IMR-90 (cell line): ENCODE measurements at regions not wholly inside any gene's neighbourhood (a gene's known extent, or its start where the extent isn't known, plus 50 kb on each side); places are given as distances from the start of the nearest gene placed in this dataset.

Experiments
- ATAC-seq: fragments of 200-7000 bp; cut with Tn5 transposase; 2 replicates; pipeline ENCODE4 v1.9.1; 2020; ENCODE audit warnings: low read depth, mild to moderate bottlenecking, moderate library complexity
- BruUV-seq: library from RNA; stranded (reverse); fragments of 400-500 nt; replicated peaks from 2 replicates; lab custom pipeline; 2021; lab: Mats Ljungman, UMichigan
- CTCF ChIA-PET: fragments of 300-600 bp; formaldehyde crosslinking; extraction: SDS; loops from one replicate; lab custom pipeline; 2021; ENCODE audit warnings: antibody characterized with exemption; lab: Yijun Ruan, JAX
- POLR2A ChIA-PET: fragments of 300-600 bp; sonication (Branson Sonifier 250); formaldehyde crosslinking; loops from one replicate; lab custom pipeline; 2022; ENCODE audit warnings: antibody characterized with exemption; ENCODE audit not compliant: unreplicated experiment; lab: Charles Lee
- DNase-seq: peaks from one replicate; pipeline ENCODE4 v3.0.0; 2013
- H2AFZ ChIP-seq: replicated peaks from 2 replicates; pipeline ENCODE3; 2013; ENCODE audit warnings: low read length, mild to moderate bottlenecking; ENCODE audit not compliant: poor library complexity
- H2AK5ac ChIP-seq: 2 replicates; pipeline ENCODE4 v1.6.1; 2013; ENCODE audit warnings: low read depth, low read length, inconsistent platforms
- H2AK9ac ChIP-seq: replicated peaks from 2 replicates; pipeline ENCODE3; 2013; ENCODE audit warnings: mild to moderate bottlenecking, low read depth, low read length, moderate library complexity; ENCODE audit not compliant: poor library complexity
- H2BK120ac ChIP-seq: 2 replicates; pipeline ENCODE4 v1.6.1; 2013; ENCODE audit warnings: low read depth, low read length, inconsistent platforms
- H2BK15ac ChIP-seq: 3 replicates; pipeline ENCODE4 v1.6.1; 2013; ENCODE audit warnings: low read depth, low read length, inconsistent platforms
- H2BK20ac ChIP-seq: 2 replicates; pipeline ENCODE4 v1.6.1; 2013; ENCODE audit warnings: low read depth, mild to moderate bottlenecking, inconsistent platforms, low read length, moderate library complexity
- H2BK5ac ChIP-seq: 2 replicates; pipeline ENCODE4 v1.6.1; 2013; ENCODE audit warnings: mild to moderate bottlenecking, low read depth, low read length, inconsistent platforms; ENCODE audit not compliant: poor library complexity, severe bottlenecking
- H3K14ac ChIP-seq: replicated peaks from 2 replicates; pipeline ENCODE4 v1.6.1; 2013; ENCODE audit warnings: low read depth, low read length, inconsistent platforms
- H3K18ac ChIP-seq: 2 replicates; pipeline ENCODE4 v1.6.1; 2013; ENCODE audit warnings: low read depth, low read length, control low read depth
- H3K23ac ChIP-seq: 2 replicates; pipeline ENCODE4 v1.6.1; 2013; ENCODE audit warnings: low read depth, low read length, inconsistent platforms
- H3K27ac ChIP-seq: 2 replicates; pipeline ENCODE4 v1.5.1; 2013; ENCODE audit warnings: mild to moderate bottlenecking, control low read depth, low read length; ENCODE audit not compliant: insufficient read depth
- H3K27me3 ChIP-seq: 2 replicates; pipeline ENCODE4 v1.6.1; 2013; ENCODE audit warnings: low read length; ENCODE audit not compliant: control insufficient read depth, insufficient read depth
- H3K36me3 ChIP-seq: 2 replicates; pipeline ENCODE4 v1.6.1; 2013; ENCODE audit warnings: low read length, mixed read lengths; ENCODE audit not compliant: control insufficient read depth, insufficient read depth
- H3K4ac ChIP-seq: 2 replicates; pipeline ENCODE4 v1.6.1; 2013; ENCODE audit warnings: low read depth, low read length, inconsistent platforms
- H3K4me1 ChIP-seq: 2 replicates; pipeline ENCODE4 v1.6.1; 2013; ENCODE audit warnings: low read length, mixed read lengths; ENCODE audit not compliant: control insufficient read depth, insufficient read depth
- H3K4me2 ChIP-seq: 2 replicates; pipeline ENCODE4 v1.6.1; 2013; ENCODE audit warnings: low read depth, mild to moderate bottlenecking, control low read depth, low read length, moderate library complexity
- H3K4me3 ChIP-seq: 2 replicates; pipeline ENCODE4 v1.5.1; 2013; ENCODE audit warnings: low read depth, mild to moderate bottlenecking, control low read depth, low read length, moderate library complexity; ENCODE audit not compliant: insufficient read depth
- H3K56ac ChIP-seq: 2 replicates; pipeline ENCODE4 v1.6.1; 2013; ENCODE audit warnings: low read length, inconsistent platforms; ENCODE audit not compliant: insufficient read depth; ENCODE audit errors: extremely low read depth
- H3K79me1 ChIP-seq, 2 experiments: 2 replicates each; pipeline ENCODE4 v1.6.1; 2013; ENCODE audit warnings: low read length in 2 of 2, inconsistent platforms in 1 of 2, low read depth in 1 of 2
- H3K9ac ChIP-seq: 2 replicates; pipeline ENCODE4 v1.6.1; 2013; ENCODE audit warnings: low read depth, low read length, control low read depth
- H3K9me1 ChIP-seq: 2 replicates; pipeline ENCODE4 v1.6.1; 2013; ENCODE audit warnings: low read length, inconsistent platforms; ENCODE audit not compliant: insufficient read depth
- H3K9me3 ChIP-seq: 2 replicates; pipeline ENCODE4 v1.6.1; 2013; ENCODE audit warnings: low read length; ENCODE audit not compliant: control insufficient read depth, insufficient read depth
- H4K20me1 ChIP-seq: 2 replicates; pipeline ENCODE4 v1.6.1; 2013; ENCODE audit warnings: low read length, inconsistent platforms; ENCODE audit not compliant: insufficient read depth
- H4K5ac ChIP-seq: 2 replicates; pipeline ENCODE4 v1.6.1; 2013; ENCODE audit warnings: mild to moderate bottlenecking, low read depth, low read length, control low read depth
- H4K8ac ChIP-seq, 2 experiments: 2 replicates each; pipeline ENCODE4 v1.6.1; 2013; ENCODE audit warnings: low read depth in 2 of 2, low read length in 2 of 2, control low read depth in 1 of 2, inconsistent platforms in 1 of 2
- H4K91ac ChIP-seq: 2 replicates; pipeline ENCODE4 v1.6.1; 2013; ENCODE audit warnings: low read depth, low read length, inconsistent platforms; ENCODE audit not compliant: insufficient read depth
- BHLHE40 ChIP-seq: fragments of 150-350 bp; IDR thresholded peaks from 2 replicates; pipeline ENCODE4 v1.6.1; 2016; ENCODE audit warnings: mild to moderate bottlenecking, low read depth, low read length
- CEBPB ChIP-seq: IDR thresholded peaks from 2 replicates; pipeline ENCODE4 v1.6.1; 2012; ENCODE audit warnings: low read depth, low read length, improper control_type of control experiment
- CHD1 ChIP-seq: IDR thresholded peaks from 2 replicates; pipeline ENCODE4 v1.6.1; 2012; ENCODE audit warnings: low read depth, low read length, improper control_type of control experiment
- CTCF ChIP-seq: conservative IDR thresholded peaks from 2 replicates; pipeline ENCODE4 v1.5.1; 2012; ENCODE audit warnings: mild to moderate bottlenecking, low read depth, low read length, improper control_type of control experiment
- ELK1 ChIP-seq: fragments of 150-350 bp; IDR thresholded peaks from 2 replicates; pipeline ENCODE4 v1.6.1; 2016; ENCODE audit warnings: low read depth, mild to moderate bottlenecking, low read length, moderate library complexity, borderline replicate concordance
- FOS ChIP-seq: fragments of 150-350 bp; IDR thresholded peaks from 2 replicates; pipeline ENCODE4 v1.6.1; 2016; ENCODE audit warnings: low read depth, low read length
- MAFK ChIP-seq: IDR thresholded peaks from 2 replicates; pipeline ENCODE4 v1.6.1; 2012; ENCODE audit warnings: low read depth, low read length, improper control_type of control experiment
- MAZ ChIP-seq: IDR thresholded peaks from 2 replicates; pipeline ENCODE4 v1.6.1; 2012; ENCODE audit warnings: low read depth, mild to moderate bottlenecking, low read length, improper control_type of control experiment, moderate library complexity, borderline replicate concordance
- MXI1 ChIP-seq: IDR thresholded peaks from 2 replicates; pipeline ENCODE4 v1.6.1; 2012; ENCODE audit warnings: low read depth, mild to moderate bottlenecking, low read length, moderate library complexity, borderline replicate concordance
- NFE2L2 ChIP-seq: fragments of 150-350 bp; IDR thresholded peaks from 2 replicates; pipeline ENCODE4 v1.6.1; 2016; ENCODE audit warnings: low read depth, mild to moderate bottlenecking, low read length
- POLR2A ChIP-seq: IDR thresholded peaks from 2 replicates; pipeline ENCODE4 v1.6.1; 2012; ENCODE audit warnings: mild to moderate bottlenecking, low read depth, low read length
- RAD21 ChIP-seq: IDR thresholded peaks from 2 replicates; pipeline ENCODE4 v1.6.1; 2012; ENCODE audit warnings: low read length, improper control_type of control experiment
- RCOR1 ChIP-seq: IDR thresholded peaks from 2 replicates; pipeline ENCODE4 v1.6.1; 2012; ENCODE audit warnings: mild to moderate bottlenecking, low read length, improper control_type of control experiment; ENCODE audit not compliant: insufficient replicate concordance
- RFX5 ChIP-seq: IDR thresholded peaks from 2 replicates; pipeline ENCODE4 v1.8.0; 2012; ENCODE audit warnings: low read depth, mild to moderate bottlenecking, low read length, moderate library complexity
- SMC3 ChIP-seq: fragments of 150-350 bp; IDR thresholded peaks from 2 replicates; pipeline ENCODE4 v1.6.1; 2016; ENCODE audit warnings: low read depth, mild to moderate bottlenecking, antibody characterized with exemption, low read length, moderate library complexity
- USF2 ChIP-seq: fragments of 150-350 bp; IDR thresholded peaks from 2 replicates; pipeline ENCODE4 v1.6.1; 2017; ENCODE audit warnings: mild to moderate bottlenecking, antibody characterized with exemption, low read length, low read depth
- WGBS, 2 experiments: methylation state at CpG; one replicate each; pipeline versions ENCODE4 v1.1.5 to v1.1.7; 2013; ENCODE audit warnings: missing lambda C conversion rate in 2 of 2; ENCODE audit not compliant: insufficient read length in 1 of 2; ENCODE audit errors: extremely low coverage in 2 of 2; 5-methylcytosine and 5-hydroxymethylcytosine counted together
- dilution Hi-C: fragments of 300-500 bp; cut with HindIII; formaldehyde crosslinking; loops from one replicate; pipeline ENCODE4 v1.14.3; 2018; ENCODE audit warnings: low sequenced_read_pairs; ENCODE audit not compliant: unreplicated experiment
- in situ Hi-C: fragments of 300-500 bp; cut with MboI; formaldehyde crosslinking; loops from 3 replicates; pipeline ENCODE4 v1.14.3; 2019; ENCODE audit warnings: low sequenced_read_pairs, inconsistent platforms, mixed read lengths
- intact Hi-C: fragments of 100-400 bp; cut with micrococcal nuclease; formaldehyde crosslinking; loops from 2 replicates; pipeline ENCODE4 v1.10.0; 2022

- ChIA-PET POLR2A (no interaction called here), CTCF (interaction anchor here (0.5 to 0.7 kb wide), 2 partner anchors 24 to 966 kb away, joined by 3 to 6 read pairs; no protein-coding TSS in a partner anchor)
- Histone ChIP-seq H2BK20ac (no peak overlapping the region), H2BK5ac (no peak overlapping the region), H3K14ac (no peak overlapping the region), H4K91ac (no peak overlapping the region), H3K4ac (no peak overlapping the region), H2BK15ac (no peak overlapping the region), H2AFZ (no peak overlapping the region), H2AK9ac (no peak overlapping the region), H3K9ac (no peak overlapping the region), H4K8ac (no peak overlapping the region), H3K27ac (no peak overlapping the region), H3K9me1 (no peaks in the 10 kb centered on the region), H3K9me3 (no peaks in the 10 kb centered on the region), H3K36me3 (no peaks in the 10 kb centered on the region), H3K4me3 (no peak overlapping the region), H4K5ac (no peak overlapping the region), H3K18ac (no peak overlapping the region), H3K4me1 (no peaks in the 10 kb centered on the region), H3K27me3 (no peaks in the 10 kb centered on the region), H4K20me1 (no peaks in the 10 kb centered on the region), H2AK5ac (no peak overlapping the region), H3K56ac (no peak overlapping the region), H2BK120ac (no peak overlapping the region), H3K79me1 (no peaks in the 10 kb centered on the region), H3K4me2 (no peak overlapping the region), H3K23ac (no peak overlapping the region)
- ATAC-seq (no peak), DNase-seq (no peak)
- no peak for TF ChIP-seq RAD21
- no peak for TF ChIP-seq RCOR1
- no peak for TF ChIP-seq MXI1
- TF ChIP-seq MAFK = no peak
- no peak for TF ChIP-seq CEBPB
- TF ChIP-seq CTCF = no peak
- TF ChIP-seq CHD1 = no peak
- no peak for TF ChIP-seq USF2
- no peak for TF ChIP-seq RFX5
- TF ChIP-seq MAZ = no peak
- no peak for TF ChIP-seq POLR2A
- TF ChIP-seq BHLHE40 = no peak
- no peak for TF ChIP-seq NFE2L2
- TF ChIP-seq SMC3 = no peak
- TF ChIP-seq FOS = no peak
- TF ChIP-seq ELK1 = no peak
- 10% methylated on average over 2 of the region's 5 CpGs; no CpG with 5 or more reads in 1 of the 2 experiments for WGBS, 2 experiments
- dilution Hi-C loops = no loop called here
- in situ Hi-C loops = no loop called here
- BruUV-seq = no TSS peak
- intact Hi-C loops = no loop called here
Measured at GRCh38 chr12:67211029-67211428, 58.1 kb upstream of the CAND1 start.
